ENCODE measurements at regions not wholly inside any gene's neighbourhood (a gene's known extent, or its start where the extent isn't known, plus 50 kb on each side); places are given as distances from the start of the nearest gene placed in this dataset.

- H4K20me1 ChIP-seq (ENCODE audit: insufficient read depth), result no peaks in the 10 kb centered on the region
- H3K27me3 ChIP-seq (ENCODE audit: insufficient read depth), result no peaks in the 10 kb centered on the region
- TF ChIP-seq FOSL2 (IDR thresholded peaks at IDR 0.05; ENCODE audit: borderline replicate concordance, low read depth), result no peak
- H3K4me1 ChIP-seq (ENCODE audit: control insufficient read depth in 1 of 2, insufficient read depth in 2 of 2, low read depth in 1 of 2, low read length in 1 of 2), result no peaks in the 10 kb centered on the region
- H3K27ac ChIP-seq (ENCODE audit: low read depth in 2 of 2, low read length in 1 of 2), result no peak overlapping the region
- no peaks in the 10 kb centered on the region for H3K79me2 ChIP-seq (ENCODE audit: insufficient read depth)
- no peaks in the 10 kb centered on the region for H3K9me3 ChIP-seq
- WGBS (ENCODE audit: low lambda C conversion rate), result 62% methylated on average over 3 of the region's 3 CpGs
- H2AFZ ChIP-seq (ENCODE audit: low read depth), result no peak overlapping the region
- H3F3A ChIP-seq (replicated peaks; ENCODE audit: insufficient read depth), result no peaks in the 10 kb centered on the region
- no peaks in the 10 kb centered on the region for H3K9me2 ChIP-seq
- CTCF ChIA-PET, result interaction anchor here (1.9 kb wide), 1 partner anchor 11 kb away, joined by 6 read pairs; no protein-coding TSS in a partner anchor
- no peak for DNase-seq
- no peaks in the 10 kb centered on the region for H3K36me3 ChIP-seq (replicated peaks in 1 of 2; ENCODE audit: control insufficient read depth in 1 of 2, insufficient read depth in 2 of 2, low read length in 1 of 2)
- H3K4me2 ChIP-seq, result no peak overlapping the region
- no peak overlapping the region for H3K4me3 ChIP-seq (ENCODE audit: low read depth in 2 of 2, low read length in 1 of 2)
- H3K9ac ChIP-seq, result no peak overlapping the region
- POLR2A ChIA-PET, result no interaction called here
Measured at GRCh38 chr6:97717086-97717485, 434.1 kb upstream of the MMS22L start.

- ChIA-PET CTCF (interaction anchor here (0.7 to 2.0 kb wide), 15 partner anchors 11 to 1118 kb away, joined by 3 to 8 read pairs (median 3); no protein-coding TSS in a partner anchor), POLR2A (no interaction called here)
- no peaks in the 10 kb centered on the region for H3K9me2 ChIP-seq
- DNase-seq, result peak; percentile 12
- no peaks in the 10 kb centered on the region for H3K79me2 ChIP-seq (ENCODE audit: insufficient read depth)
- H3K4me1 ChIP-seq (ENCODE audit: control insufficient read depth in 1 of 2, insufficient read depth in 2 of 2, low read depth in 1 of 2, low read length in 1 of 2), result no peaks in the 10 kb centered on the region; a peak in 1 of 4 replicates
- no peak overlapping the region for H2AFZ ChIP-seq (ENCODE audit: low read depth)
- no peak overlapping the region for H3K4me3 ChIP-seq (ENCODE audit: low read depth in 2 of 2, low read length in 1 of 2)
- H3K9ac ChIP-seq, result no peak overlapping the region
- no peaks in the 10 kb centered on the region for H3K27me3 ChIP-seq (ENCODE audit: insufficient read depth)
- no peak overlapping the region for H3K27ac ChIP-seq (ENCODE audit: low read depth in 2 of 2, low read length in 1 of 2)
- no peaks in the 10 kb centered on the region for H3F3A ChIP-seq (replicated peaks; ENCODE audit: insufficient read depth)
- TF ChIP-seq SMC3 (IDR thresholded peaks at IDR 0.05; ENCODE audit: low read depth, low read length) (peak; percentile 47), RAD21 (IDR thresholded peaks at IDR 0.05; ENCODE audit: low read length) (peak; percentile 83), NFIC (IDR thresholded peaks at IDR 0.05; ENCODE audit: borderline replicate concordance) (no peak), CTCF (IDR thresholded peaks at IDR 0.05) (no peak)
- no peak overlapping the region for H3K4me2 ChIP-seq
- no peaks in the 10 kb centered on the region for H3K36me3 ChIP-seq (replicated peaks in 1 of 2; ENCODE audit: control insufficient read depth in 1 of 2, insufficient read depth in 2 of 2, low read length in 1 of 2)
- no peaks in the 10 kb centered on the region for H3K9me3 ChIP-seq
- 44% methylated on average over 2 of the region's 2 CpGs for WGBS (ENCODE audit: low lambda C conversion rate)
- no peaks in the 10 kb centered on the region for H4K20me1 ChIP-seq (ENCODE audit: insufficient read depth)
Measured at GRCh38 chr6:97726378-97726777, 443.4 kb upstream of the MMS22L start.

- TF ChIP-seq EZH2phosphoT487 (IDR thresholded peaks at IDR 0.05; ENCODE audit: borderline replicate concordance, low read depth) (no peak), PBX3 (IDR thresholded peaks at IDR 0.05) (no peak), CHD2 (IDR thresholded peaks at IDR 0.05; ENCODE audit: low read length, partially characterized antibody) (no peak), MAX (IDR thresholded peaks at IDR 0.05; ENCODE audit: low read depth) (no peak), GABPA (IDR thresholded peaks at IDR 0.05; ENCODE audit: low read depth) (no peak)
- Histone ChIP-seq H3K9me3 (no peaks in the 10 kb centered on the region), H3F3A (replicated peaks; ENCODE audit: insufficient read depth) (no peaks in the 10 kb centered on the region), H3K4me3 (ENCODE audit: low read depth in 2 of 2, low read length in 1 of 2) (no peak overlapping the region), H3K36me3 (replicated peaks in 1 of 2; ENCODE audit: control insufficient read depth in 1 of 2, insufficient read depth in 2 of 2, low read length in 1 of 2) (no peaks in the 10 kb centered on the region), H3K4me2 (no peak overlapping the region), H2AFZ (ENCODE audit: low read depth) (no peak overlapping the region), H4K20me1 (ENCODE audit: insufficient read depth) (no peaks in the 10 kb centered on the region), H3K27ac (ENCODE audit: low read depth in 2 of 2, low read length in 1 of 2) (no peak overlapping the region), H3K9me2 (no peaks in the 10 kb centered on the region), H3K27me3 (ENCODE audit: insufficient read depth) (no peaks in the 10 kb centered on the region), H3K4me1 (ENCODE audit: control insufficient read depth in 1 of 2, insufficient read depth in 2 of 2, low read depth in 1 of 2, low read length in 1 of 2) (no peaks in the 10 kb centered on the region; a peak in 1 of 4 replicates), H3K9ac (no peak overlapping the region), H3K79me2 (ENCODE audit: insufficient read depth) (no peaks in the 10 kb centered on the region)
- 69% methylated on average over 3 of the region's 3 CpGs for WGBS (ENCODE audit: low lambda C conversion rate)
- DNase-seq, result no peak
- ChIA-PET POLR2A (no interaction called here), CTCF (interaction anchor here (0.9 kb wide), 1 partner anchor 1101 kb away, joined by 3 read pairs; no protein-coding TSS in a partner anchor)
Measured at GRCh38 chr6:97732045-97732444, 449.0 kb upstream of the MMS22L start.
